ENCODE measurements at regions not wholly inside any gene's neighbourhood (a gene's known extent, or its start where the extent isn't known, plus 50 kb on each side); places are given as distances from the start of the nearest gene placed in this dataset.

DNA sequence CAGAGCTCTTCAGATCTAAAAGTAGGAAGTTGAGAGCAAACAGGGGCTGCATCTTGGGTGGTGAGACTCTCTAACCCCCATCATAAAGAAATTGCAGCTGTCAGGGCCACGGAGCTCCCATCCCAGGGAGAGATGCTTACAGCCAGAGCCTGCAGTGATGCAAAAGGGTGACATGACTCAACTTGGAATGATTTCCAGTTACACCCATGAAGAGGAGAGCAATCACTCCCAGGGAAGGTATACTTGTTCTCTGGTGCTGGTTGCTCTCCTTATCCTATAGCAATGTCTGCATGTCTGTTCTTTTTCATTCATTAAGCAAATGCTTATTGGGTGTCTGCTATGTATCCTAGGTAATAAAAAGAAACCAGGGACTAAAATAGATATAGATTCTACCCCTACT, 228.0 kb downstream of the RAB11FIP2 start:
- H4K8ac ChIP-seq (ENCODE audit: low read length): no peak overlapping the region
- no peak overlapping the region for H3K4me3 ChIP-seq (ENCODE audit: insufficient read depth in 1 of 2, low read depth in 1 of 2, low read length in 2 of 2)
- H4K91ac ChIP-seq (ENCODE audit: low read length): no peak overlapping the region
- WGBS: 75% methylated on average over 1 of the region's 1 CpG
- H3K14ac ChIP-seq (ENCODE audit: low read length in 2 of 2): no peak overlapping the region
- no peak overlapping the region for H3K27ac ChIP-seq (ENCODE audit: low read length, poor library complexity, severe bottlenecking)
- no peak overlapping the region for H2AK5ac ChIP-seq (ENCODE audit: low read length, severe bottlenecking)
- H3K4me1 ChIP-seq (ENCODE audit: control insufficient read depth, insufficient read depth, low read depth, low read length): no peaks in the 10 kb centered on the region
- no peak overlapping the region for H2BK12ac ChIP-seq (ENCODE audit: low read length in 2 of 2)
- H3K79me1 ChIP-seq (replicated peaks; ENCODE audit: low read length, poor library complexity, severe bottlenecking): no peaks in the 10 kb centered on the region
- H3K36me3 ChIP-seq (ENCODE audit: control insufficient read depth in 1 of 2, insufficient read depth in 2 of 2, low read depth in 1 of 2, low read length in 2 of 2): no peaks in the 10 kb centered on the region
- no peak overlapping the region for H2AFZ ChIP-seq (ENCODE audit: low read depth, low read length)
- H2BK5ac ChIP-seq (ENCODE audit: low read depth, low read length, poor library complexity, severe bottlenecking): no peak overlapping the region
- no peak overlapping the region for H3K4ac ChIP-seq (ENCODE audit: low read depth in 1 of 2, low read length in 2 of 2)
- no peak overlapping the region for H3K4me2 ChIP-seq (ENCODE audit: low read length, poor library complexity, severe bottlenecking)
- H3K23ac ChIP-seq (ENCODE audit: low read length in 2 of 2): no peak overlapping the region
- DNase-seq: no peak
- no peak overlapping the region for H2BK15ac ChIP-seq (ENCODE audit: low read depth, poor library complexity, severe bottlenecking)
- H3K18ac ChIP-seq (ENCODE audit: low read depth in 1 of 2, low read length in 2 of 2): no peak overlapping the region
- H3K27me3 ChIP-seq (ENCODE audit: control insufficient read depth in 1 of 2, insufficient read depth in 1 of 2, low read length in 2 of 2): peaks cover 0 to 17% of the 10 kb centered on the region in 2 experiments
- H3K9me3 ChIP-seq (ENCODE audit: control insufficient read depth, low read length): no peaks in the 10 kb centered on the region
- H2BK120ac ChIP-seq (ENCODE audit: low read depth, low read length): no peak overlapping the region
- no peak overlapping the region for H3K9ac ChIP-seq (ENCODE audit: low read length)

- Histone ChIP-seq H3K4me1 (ENCODE audit: control insufficient read depth, insufficient read depth, low read depth, low read length) (no peaks in the 10 kb centered on the region), H3K27ac (ENCODE audit: low read length, poor library complexity, severe bottlenecking) (no peak overlapping the region), H2AFZ (ENCODE audit: low read depth, low read length) (no peak overlapping the region), H3K9me3 (ENCODE audit: control insufficient read depth, low read length) (no peaks in the 10 kb centered on the region), H2BK12ac (ENCODE audit: low read length in 2 of 2) (no peak overlapping the region), H3K27me3 (ENCODE audit: control insufficient read depth in 1 of 2, insufficient read depth in 1 of 2, low read length in 2 of 2) (peaks cover 0 to 13% of the 10 kb centered on the region in 2 experiments), H3K79me1 (replicated peaks; ENCODE audit: low read length, poor library complexity, severe bottlenecking) (no peaks in the 10 kb centered on the region), H2BK5ac (ENCODE audit: low read depth, low read length, poor library complexity, severe bottlenecking) (no peak overlapping the region), H2AK5ac (ENCODE audit: low read length, severe bottlenecking) (no peak overlapping the region), H3K9ac (ENCODE audit: low read length) (no peak overlapping the region), H2BK120ac (ENCODE audit: low read depth, low read length) (no peak overlapping the region), H3K36me3 (ENCODE audit: control insufficient read depth in 1 of 2, insufficient read depth in 2 of 2, low read depth in 1 of 2, low read length in 2 of 2) (no peaks in the 10 kb centered on the region), H3K23ac (ENCODE audit: low read length in 2 of 2) (no peak overlapping the region), H3K18ac (ENCODE audit: low read depth in 1 of 2, low read length in 2 of 2) (no peak overlapping the region), H3K4me3 (ENCODE audit: insufficient read depth in 1 of 2, low read depth in 1 of 2, low read length in 2 of 2) (no peak overlapping the region), H2BK15ac (ENCODE audit: low read depth, poor library complexity, severe bottlenecking) (no peak overlapping the region), H4K8ac (ENCODE audit: low read length) (no peak overlapping the region), H3K4ac (ENCODE audit: low read depth in 1 of 2, low read length in 2 of 2) (no peak overlapping the region), H3K14ac (ENCODE audit: low read length in 2 of 2) (no peak overlapping the region), H3K4me2 (ENCODE audit: low read length, poor library complexity, severe bottlenecking) (no peak overlapping the region), H4K91ac (ENCODE audit: low read length) (no peak overlapping the region)
- no peak for DNase-seq
- WGBS: 73% methylated on average over 4 of the region's 4 CpGs
Observed at GRCh38 chr10:117819304-117819703, 227.4 kb downstream of the RAB11FIP2 start.

GRCh38 chr10:117823980-117824379, 222.8 kb downstream of the RAB11FIP2 start:
- H3K14ac ChIP-seq (ENCODE audit: low read length in 2 of 2): no peak overlapping the region

GRCh38 chr10:117830205-117830604, 216.5 kb downstream of the RAB11FIP2 start:
- Histone ChIP-seq H3K4me3 (ENCODE audit: insufficient read depth in 1 of 2, low read depth in 1 of 2, low read length in 2 of 2) (no peak overlapping the region), H4K91ac (ENCODE audit: low read length) (no peak overlapping the region), H4K8ac (ENCODE audit: low read length) (no peak overlapping the region), H2BK5ac (ENCODE audit: low read depth, low read length, poor library complexity, severe bottlenecking) (no peak overlapping the region), H3K23ac (ENCODE audit: low read length in 2 of 2) (no peak overlapping the region), H2AFZ (ENCODE audit: low read depth, low read length) (no peak overlapping the region), H3K36me3 (ENCODE audit: control insufficient read depth in 1 of 2, insufficient read depth in 2 of 2, low read depth in 1 of 2, low read length in 2 of 2) (no peaks in the 10 kb centered on the region), H2BK15ac (ENCODE audit: low read depth, poor library complexity, severe bottlenecking) (no peak overlapping the region), H2AK5ac (ENCODE audit: low read length, severe bottlenecking) (no peak overlapping the region), H3K4ac (ENCODE audit: low read depth in 1 of 2, low read length in 2 of 2) (no peak overlapping the region), H3K27ac (ENCODE audit: low read length, poor library complexity, severe bottlenecking) (no peak overlapping the region), H3K14ac (ENCODE audit: low read length in 2 of 2) (no peak overlapping the region), H3K9ac (ENCODE audit: low read length) (no peak overlapping the region), H3K27me3 (ENCODE audit: control insufficient read depth in 1 of 2, insufficient read depth in 1 of 2, low read length in 2 of 2) (no peaks in the 10 kb centered on the region), H3K18ac (ENCODE audit: low read depth in 1 of 2, low read length in 2 of 2) (no peak overlapping the region), H3K79me1 (replicated peaks; ENCODE audit: low read length, poor library complexity, severe bottlenecking) (no peaks in the 10 kb centered on the region), H2BK12ac (ENCODE audit: low read length in 2 of 2) (no peak overlapping the region), H2BK120ac (ENCODE audit: low read depth, low read length) (no peak overlapping the region), H3K4me1 (ENCODE audit: control insufficient read depth, insufficient read depth, low read depth, low read length) (no peaks in the 10 kb centered on the region), H3K9me3 (ENCODE audit: control insufficient read depth, low read length) (no peaks in the 10 kb centered on the region), H3K4me2 (ENCODE audit: low read length, poor library complexity, severe bottlenecking) (no peak overlapping the region)
- 89% methylated on average over 10 of the region's 14 CpGs for WGBS
- DNase-seq: no peak

More at GRCh38 chr10:117823980-117824379, 222.8 kb downstream of the RAB11FIP2 start:
- Histone ChIP-seq H4K8ac (ENCODE audit: low read length) (no peak overlapping the region), H3K79me1 (replicated peaks; ENCODE audit: low read length, poor library complexity, severe bottlenecking) (no peaks in the 10 kb centered on the region), H2BK12ac (ENCODE audit: low read length in 2 of 2) (no peak overlapping the region), H3K9me3 (ENCODE audit: control insufficient read depth, low read length) (no peaks in the 10 kb centered on the region), H3K4ac (ENCODE audit: low read depth in 1 of 2, low read length in 2 of 2) (no peak overlapping the region), H3K36me3 (ENCODE audit: control insufficient read depth in 1 of 2, insufficient read depth in 2 of 2, low read depth in 1 of 2, low read length in 2 of 2) (no peaks in the 10 kb centered on the region), H3K27me3 (ENCODE audit: control insufficient read depth in 1 of 2, insufficient read depth in 1 of 2, low read length in 2 of 2) (no peaks in the 10 kb centered on the region), H2AK5ac (ENCODE audit: low read length, severe bottlenecking) (no peak overlapping the region), H3K4me1 (ENCODE audit: control insufficient read depth, insufficient read depth, low read depth, low read length) (no peaks in the 10 kb centered on the region), H3K18ac (ENCODE audit: low read depth in 1 of 2, low read length in 2 of 2) (no peak overlapping the region), H3K4me3 (ENCODE audit: insufficient read depth in 1 of 2, low read depth in 1 of 2, low read length in 2 of 2) (no peak overlapping the region), H4K91ac (ENCODE audit: low read length) (no peak overlapping the region), H2AFZ (ENCODE audit: low read depth, low read length) (no peak overlapping the region), H2BK5ac (ENCODE audit: low read depth, low read length, poor library complexity, severe bottlenecking) (no peak overlapping the region), H3K9ac (ENCODE audit: low read length) (no peak overlapping the region), H3K23ac (ENCODE audit: low read length in 2 of 2) (no peak overlapping the region), H3K4me2 (ENCODE audit: low read length, poor library complexity, severe bottlenecking) (no peak overlapping the region), H2BK120ac (ENCODE audit: low read depth, low read length) (no peak overlapping the region), H3K27ac (ENCODE audit: low read length, poor library complexity, severe bottlenecking) (no peak overlapping the region), H2BK15ac (ENCODE audit: low read depth, poor library complexity, severe bottlenecking) (no peak overlapping the region)
- WGBS: 66% methylated on average over 4 of the region's 5 CpGs
- no peak for DNase-seq
